Muscle layer of duodenum (tissue), 2 donors: ENCODE measurements at regions not wholly inside any gene's neighbourhood (a gene's known extent, or its start where the extent isn't known, plus 50 kb on each side); places are given as distances from the start of the nearest gene placed in this dataset.

Source experiments
- H3K27ac ChIP-seq: one replicate; pipeline ENCODE4 v1.7.0; 2013; ENCODE audit warnings: mild to moderate bottlenecking, low read length
- H3K27me3 ChIP-seq: one replicate; pipeline ENCODE4 v1.7.0; 2013; ENCODE audit warnings: low read depth, mild to moderate bottlenecking, control low read depth, low read length
- H3K36me3 ChIP-seq, 2 donors: one replicate each; pipeline ENCODE4 v1.7.0; 2013; ENCODE audit warnings: low read length in 2 of 2, control low read depth in 1 of 2, mild to moderate bottlenecking in 1 of 2; ENCODE audit not compliant: insufficient read depth in 2 of 2, control insufficient read depth in 1 of 2
- H3K4me1 ChIP-seq, 2 donors: one replicate each; pipeline ENCODE4 v1.7.0; 2013; ENCODE audit warnings: low read length in 2 of 2, mild to moderate bottlenecking in 2 of 2, control low read depth in 1 of 2, moderate library complexity in 1 of 2; ENCODE audit not compliant: insufficient read depth in 2 of 2, control insufficient read depth in 1 of 2
- H3K4me3 ChIP-seq, 2 donors: one replicate each; pipeline ENCODE4 v1.7.0; 2013; ENCODE audit warnings: low read length in 2 of 2, low read depth in 1 of 2, mild to moderate bottlenecking in 1 of 2
- H3K9me3 ChIP-seq, 2 donors: one replicate each; pipeline ENCODE4 v1.7.0; 2013; ENCODE audit warnings: low read length in 2 of 2, control low read depth in 1 of 2, mild to moderate bottlenecking in 1 of 2; ENCODE audit not compliant: control insufficient read depth in 1 of 2
- donor health status: healthy.

GRCh38 chr10:10178476-10178875, 839.2 kb upstream of the CELF2 start:
- no peaks in the 10 kb centered on the region for H3K27me3 ChIP-seq
- H3K9me3 ChIP-seq = no peaks in the 10 kb centered on the region
- no peak overlapping the region for H3K4me3 ChIP-seq
- H3K36me3 ChIP-seq = no peaks in the 10 kb centered on the region
- H3K27ac ChIP-seq = no peak overlapping the region
- H3K4me1 ChIP-seq = no peaks in the 10 kb centered on the region

- Histone ChIP-seq H3K27ac (no peak overlapping the region), H3K4me1 (no peaks in the 10 kb centered on the region), H3K4me3 (no peak overlapping the region), H3K36me3 (no peaks in the 10 kb centered on the region), H3K27me3 (no peaks in the 10 kb centered on the region), H3K9me3 (no peaks in the 10 kb centered on the region)
Measured at GRCh38 chr10:10193848-10194247, 823.8 kb upstream of the CELF2 start.

GRCh38 chr10:10196701-10197100, 821.0 kb upstream of the CELF2 start:
- no peak overlapping the region for H3K27ac ChIP-seq
- no peaks in the 10 kb centered on the region for H3K9me3 ChIP-seq
- H3K27me3 ChIP-seq = no peaks in the 10 kb centered on the region
- H3K4me3 ChIP-seq = no peak overlapping the region
- no peaks in the 10 kb centered on the region for H3K36me3 ChIP-seq
- H3K4me1 ChIP-seq = no peaks in the 10 kb centered on the region

GRCh38 chr10:10197423-10197822, 820.2 kb upstream of the CELF2 start:
- Histone ChIP-seq H3K27ac (no peak overlapping the region), H3K27me3 (no peaks in the 10 kb centered on the region), H3K9me3 (no peaks in the 10 kb centered on the region), H3K36me3 (no peaks in the 10 kb centered on the region), H3K4me1 (no peaks in the 10 kb centered on the region), H3K4me3 (no peak overlapping the region)

GRCh38 chr10:10198363-10198762, 819.3 kb upstream of the CELF2 start:
- no peak overlapping the region for H3K4me3 ChIP-seq
- H3K27ac ChIP-seq = no peak overlapping the region
- H3K36me3 ChIP-seq = no peaks in the 10 kb centered on the region
- H3K27me3 ChIP-seq = no peaks in the 10 kb centered on the region
- peaks cover 0 to 5% of the 10 kb centered on the region in 2 donors for H3K9me3 ChIP-seq
- H3K4me1 ChIP-seq = no peaks in the 10 kb centered on the region

- H3K9me3 ChIP-seq = peaks cover 0 to 5% of the 10 kb centered on the region in 2 donors
- no peaks in the 10 kb centered on the region for H3K27me3 ChIP-seq
- H3K27ac ChIP-seq = no peak overlapping the region
- H3K36me3 ChIP-seq = no peaks in the 10 kb centered on the region
- no peak overlapping the region for H3K4me3 ChIP-seq
- no peaks in the 10 kb centered on the region for H3K4me1 ChIP-seq
Measured at GRCh38 chr10:10204415-10204814, 813.3 kb upstream of the CELF2 start.

- Histone ChIP-seq H3K4me1 (no peaks in the 10 kb centered on the region), H3K27me3 (no peaks in the 10 kb centered on the region), H3K27ac (no peak overlapping the region), H3K36me3 (no peaks in the 10 kb centered on the region), H3K4me3 (no peak overlapping the region), H3K9me3 (peaks cover 0 to 5% of the 10 kb centered on the region in 2 donors)
Measured at GRCh38 chr10:10205906-10206305, 811.8 kb upstream of the CELF2 start.

GRCh38 chr10:10207538-10207937, 810.1 kb upstream of the CELF2 start:
- no peaks in the 10 kb centered on the region for H3K27me3 ChIP-seq
- peaks cover 0 to 5% of the 10 kb centered on the region in 2 donors for H3K9me3 ChIP-seq
- H3K4me3 ChIP-seq = no peak overlapping the region
- H3K27ac ChIP-seq = no peak overlapping the region
- no peaks in the 10 kb centered on the region for H3K36me3 ChIP-seq
- H3K4me1 ChIP-seq = no peaks in the 10 kb centered on the region

- peaks cover 0 to under 1% of the 10 kb centered on the region in 2 donors for H3K9me3 ChIP-seq
- H3K4me1 ChIP-seq = no peaks in the 10 kb centered on the region
- H3K36me3 ChIP-seq = no peaks in the 10 kb centered on the region
- H3K4me3 ChIP-seq = no peak overlapping the region
- H3K27me3 ChIP-seq = no peaks in the 10 kb centered on the region
- H3K27ac ChIP-seq = no peak overlapping the region
Measured at GRCh38 chr10:10208196-10208595, 809.5 kb upstream of the CELF2 start.

- H3K4me1 ChIP-seq = no peaks in the 10 kb centered on the region
- no peaks in the 10 kb centered on the region for H3K36me3 ChIP-seq
- H3K27ac ChIP-seq = no peak overlapping the region
- no peaks in the 10 kb centered on the region for H3K9me3 ChIP-seq
- H3K4me3 ChIP-seq = no peak overlapping the region
- H3K27me3 ChIP-seq = no peaks in the 10 kb centered on the region
Measured at GRCh38 chr10:10209167-10209566, 808.5 kb upstream of the CELF2 start.

GRCh38 chr10:10211409-10211808, 806.3 kb upstream of the CELF2 start:
- Histone ChIP-seq H3K36me3 (no peaks in the 10 kb centered on the region), H3K27ac (no peak overlapping the region), H3K4me3 (no peak overlapping the region), H3K4me1 (no peaks in the 10 kb centered on the region), H3K9me3 (no peaks in the 10 kb centered on the region), H3K27me3 (no peaks in the 10 kb centered on the region)

- no peaks in the 10 kb centered on the region for H3K4me1 ChIP-seq
- no peak overlapping the region for H3K27ac ChIP-seq
- no peaks in the 10 kb centered on the region for H3K36me3 ChIP-seq
- no peaks in the 10 kb centered on the region for H3K27me3 ChIP-seq
- H3K4me3 ChIP-seq = no peak overlapping the region
- H3K9me3 ChIP-seq = no peaks in the 10 kb centered on the region
Measured at GRCh38 chr10:10213237-10213636, 804.4 kb upstream of the CELF2 start.
